ENCODE measurements at regions not wholly inside any gene's neighbourhood (a gene's known extent, or its start where the extent isn't known, plus 50 kb on each side); places are given as distances from the start of the nearest gene placed in this dataset.

GRCh38 chr10:55641601-55642000, 719.5 kb downstream of the ZWINT start:
- TF ChIP-seq CTCF (IDR thresholded peaks at IDR 0.05) (no peak), POLR2A (IDR thresholded peaks at IDR 0.05) (no peak), POLR2AphosphoS5 (IDR thresholded peaks at IDR 0.05) (no peak)
